Uterus (tissue), 3 donors: ENCODE measurements at regions not wholly inside any gene's neighbourhood (a gene's known extent, or its start where the extent isn't known, plus 50 kb on each side); places are given as distances from the start of the nearest gene placed in this dataset.
"Not testable (repeated sequence)": the region's sequence is repeated elsewhere in the genome, so short reads cannot be mapped to it uniquely, and the experiment has no call there.

Experiments used
- DNase-seq, 2 donors: peaks; one replicate each; pipeline ENCODE4 v3.0.0-alpha.2; 2019 to 2020
- H3K27ac ChIP-seq, 2 donors: fragments of 200-600 bp; sonication (generic); 1 replicate in 1 of 2; 2 replicates in 1 of 2; pipeline ENCODE4 v1.5.1; 2016 to 2018
- H3K27me3 ChIP-seq, 2 donors: fragments of 200-600 bp; sonication (generic); one replicate each; pipeline ENCODE4 v1.5.1; 2018 to 2019; ENCODE audit warnings: control low read depth in 1 of 2
- H3K36me3 ChIP-seq, 2 donors: fragments of 200-600 bp; sonication (generic); one replicate each; pipeline ENCODE4 v1.5.1; 2019; ENCODE audit warnings: control low read depth in 1 of 2
- H3K4me1 ChIP-seq, 2 donors: fragments of 200-600 bp; sonication (generic); one replicate each; pipeline ENCODE4 v1.5.1; 2018 to 2019; ENCODE audit warnings: control low read depth in 1 of 2
- H3K4me3 ChIP-seq, 2 donors: fragments of 200-600 bp; sonication (generic); 1 replicate in 1 of 2; 2 replicates in 1 of 2; pipeline ENCODE4 v1.5.1; 2018 to 2019; ENCODE audit warnings: mild to moderate bottlenecking in 1 of 2
- H3K9me3 ChIP-seq, 2 donors: fragments of 200-600 bp; sonication (generic); one replicate each; pipeline ENCODE4 v1.5.1; 2019; ENCODE audit warnings: control low read depth in 1 of 2
- CTCF ChIP-seq, 4 experiments: fragments of 200-600 bp in 2 of 4; fragments of 450-650 bp in 2 of 4; sonication (generic) in 2 of 4; IDR thresholded peaks; one replicate each; pipeline ENCODE4 v1.5.1; 2016 to 2019; ENCODE audit warnings: antibody characterized with exemption in 4 of 4, mild to moderate bottlenecking in 2 of 4, moderate library complexity in 1 of 4
- POLR2A ChIP-seq, 2 donors: fragments of 450-650 bp; IDR thresholded peaks; one replicate each; pipeline ENCODE4 v1.6.1; 2016; ENCODE audit warnings: antibody characterized with exemption in 2 of 2, mild to moderate bottlenecking in 1 of 2, moderate library complexity in 1 of 2
- intact Hi-C: fragments of 100-400 bp; cut with DNase I; formaldehyde crosslinking; loops from one replicate; pipeline ENCODE4 v1.15.1; 2023; ENCODE audit warnings: low total_unique reads
- donor health status: DM: yes; HTN: yes; CAD: no.

- Histone ChIP-seq H3K4me3 (no peak overlapping the region), H3K27ac (no peak overlapping the region), H3K27me3 (no peaks in the 10 kb centered on the region), H3K4me1 (no peaks in the 10 kb centered on the region), H3K36me3 (no peaks in the 10 kb centered on the region), H3K9me3 (no peaks in the 10 kb centered on the region)
- DNase-seq = no peak
- TF ChIP-seq POLR2A (IDR thresholded peaks at IDR 0.05) = no peak
- TF ChIP-seq CTCF (IDR thresholded peaks at IDR 0.05) = no peak
- intact Hi-C loops = no loop called here
Observed at GRCh38 chr1:229013981-229014380, 256.9 kb upstream of the RAB4A start.

GRCh38 chr1:229015806-229016205 is 255.1 kb upstream of the RAB4A start:
- H3K36me3 ChIP-seq = no peaks in the 10 kb centered on the region
- TF ChIP-seq CTCF (IDR thresholded peaks at IDR 0.05) (no peak), POLR2A (IDR thresholded peaks at IDR 0.05) (no peak)
- no peak for DNase-seq
- H3K27me3 ChIP-seq = no peaks in the 10 kb centered on the region
- intact Hi-C loops = no loop called here
- no peaks in the 10 kb centered on the region for H3K4me1 ChIP-seq
- no peak overlapping the region for H3K27ac ChIP-seq
- H3K4me3 ChIP-seq = no peak overlapping the region
- no peaks in the 10 kb centered on the region for H3K9me3 ChIP-seq

GRCh38 chr1:229017091-229017490 is 253.8 kb upstream of the RAB4A start:
- no peaks in the 10 kb centered on the region for H3K4me1 ChIP-seq
- no peak overlapping the region for H3K27ac ChIP-seq
- H3K36me3 ChIP-seq = no peaks in the 10 kb centered on the region
- DNase-seq = no peak
- H3K27me3 ChIP-seq = no peaks in the 10 kb centered on the region
- H3K9me3 ChIP-seq = no peaks in the 10 kb centered on the region
- TF ChIP-seq POLR2A (IDR thresholded peaks at IDR 0.05) (no peak), CTCF (IDR thresholded peaks at IDR 0.05) (no peak)
- H3K4me3 ChIP-seq = no peak overlapping the region
- intact Hi-C loops = no loop called here

GRCh38 chr1:229018674-229019295 is 252.1 kb upstream of the RAB4A start:
- intact Hi-C loops = no loop called here
- TF ChIP-seq CTCF (IDR thresholded peaks at IDR 0.05) (no peak), POLR2A (IDR thresholded peaks at IDR 0.05) (no peak)

GRCh38 chr1:229019663-229020271 is 251.1 kb upstream of the RAB4A start:
- TF ChIP-seq POLR2A (IDR thresholded peaks at IDR 0.05) = no peak
- no peak for TF ChIP-seq CTCF (IDR thresholded peaks at IDR 0.05)
- no peak for DNase-seq
- H3K36me3 ChIP-seq = no peaks in the 10 kb centered on the region
- H3K27me3 ChIP-seq = no peaks in the 10 kb centered on the region
- no peak overlapping the region for H3K4me3 ChIP-seq
- H3K27ac ChIP-seq = no peak overlapping the region
- no peaks in the 10 kb centered on the region for H3K9me3 ChIP-seq
- intact Hi-C loops = no loop called here
- H3K4me1 ChIP-seq = no peaks in the 10 kb centered on the region

More at GRCh38 chr1:229018674-229019295, 252.1 kb upstream of the RAB4A start:
- no peak overlapping the region for H3K27ac ChIP-seq
- DNase-seq = no peak
- H3K36me3 ChIP-seq = no peaks in the 10 kb centered on the region
- no peak overlapping the region for H3K4me3 ChIP-seq
- H3K9me3 ChIP-seq = no peaks in the 10 kb centered on the region
- no peaks in the 10 kb centered on the region for H3K4me1 ChIP-seq
- no peaks in the 10 kb centered on the region for H3K27me3 ChIP-seq

GRCh38 chr1:229021034-229021433 is 249.9 kb upstream of the RAB4A start:
- H3K4me1 ChIP-seq, H3K36me3 ChIP-seq, H3K4me3 ChIP-seq, H3K9me3 ChIP-seq, H3K27ac ChIP-seq, DNase-seq, intact Hi-C loops, H3K27me3 ChIP-seq: not testable (repeated sequence)
